HG02623 (cell line): ENCODE measurements at regions not wholly inside any gene's neighbourhood (a gene's known extent, or its start where the extent isn't known, plus 50 kb on each side); places are given as distances from the start of the nearest gene placed in this dataset.
"Not testable (repeated sequence)": the region's sequence is repeated elsewhere in the genome, so short reads cannot be mapped to it uniquely, and the experiment has no call there.

Source experiments
- ATAC-seq: cut with Tn5 transposase; IDR thresholded peaks from one replicate; pipeline ENCODE4 v1.9.1; 2021; ENCODE audit warnings: moderate library complexity; ENCODE audit not compliant: unreplicated experiment

- no peak for ATAC-seq
These were observed 254.0 kb upstream of the DMRT1 start for GRCh38 chr9:587527-587926.

GRCh38 chr9:588981-589380, 252.5 kb upstream of the DMRT1 start:
- no peak for ATAC-seq

- ATAC-seq = no peak
These were observed 251.8 kb upstream of the DMRT1 start for GRCh38 chr9:589723-590122.

GRCh38 chr9:591292-591691, 250.2 kb upstream of the DMRT1 start:
- no peak for ATAC-seq

- ATAC-seq = no peak
These were observed 249.3 kb upstream of the DMRT1 start for GRCh38 chr9:592225-592624.

DNA sequence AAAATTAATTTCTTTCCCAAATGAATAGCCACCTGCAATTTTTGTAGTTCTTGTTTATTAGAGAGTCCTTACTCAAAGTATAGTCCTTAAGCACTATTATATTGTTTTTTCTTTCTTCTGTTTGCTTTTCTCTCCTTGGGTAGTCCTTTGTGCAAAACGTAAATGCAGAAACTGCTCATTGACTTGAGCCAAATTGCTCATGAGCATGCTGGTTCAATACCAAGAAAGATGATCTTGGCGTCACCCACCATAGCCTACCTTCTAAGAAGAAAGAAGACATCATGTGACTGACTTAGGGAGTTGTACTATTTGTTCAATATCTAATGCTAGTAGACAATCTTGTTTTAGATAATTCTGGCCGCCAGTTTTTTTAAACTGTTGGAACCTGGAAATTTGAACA, 248.8 kb upstream of the DMRT1 start:
- no peak for ATAC-seq

DNA sequence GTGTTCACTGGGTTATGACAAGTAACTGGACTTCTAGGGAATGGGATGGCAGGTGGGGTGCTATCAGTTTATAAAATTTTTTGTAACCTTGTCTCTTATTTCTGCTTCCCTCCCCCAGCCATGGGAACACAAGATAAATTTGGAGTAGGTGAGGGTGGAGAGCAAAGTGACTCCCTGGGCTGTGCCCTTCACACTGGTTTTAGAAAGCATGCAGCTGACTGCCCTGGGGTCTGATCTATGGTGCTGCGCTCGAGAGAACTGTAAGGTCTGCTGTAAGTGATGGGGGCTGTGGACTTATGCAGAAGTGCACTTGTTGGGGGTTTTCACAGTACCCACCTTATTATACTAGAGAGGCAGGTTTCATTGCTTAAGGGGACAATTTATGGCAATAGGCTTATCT, 247.7 kb upstream of the DMRT1 start:
- no peak for ATAC-seq

- ATAC-seq = no peak
These were observed 244.8 kb upstream of the DMRT1 start for GRCh38 chr9:596703-597102.

- ATAC-seq = no peak
These were observed 241.5 kb upstream of the DMRT1 start for GRCh38 chr9:600006-600405.

DNA sequence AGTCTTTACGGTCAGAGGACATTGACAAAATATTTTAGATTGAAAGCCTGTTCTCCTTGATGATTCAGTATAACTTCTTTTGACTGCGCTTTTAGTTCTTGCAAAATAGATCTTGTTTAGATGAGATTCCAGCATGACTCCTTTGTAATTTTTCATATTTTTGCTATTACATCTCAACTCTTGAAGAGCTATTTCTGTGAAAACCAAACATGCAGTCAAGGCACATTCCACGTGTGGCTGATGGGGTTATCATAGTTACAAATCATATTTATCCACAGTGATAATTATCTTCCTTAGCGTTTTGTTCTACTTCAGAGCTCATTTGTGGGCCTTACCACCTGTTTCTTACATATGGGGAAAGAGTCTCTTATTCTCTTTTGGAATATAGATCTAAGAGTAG, 238.8 kb upstream of the DMRT1 start:
- ATAC-seq = no peak

GRCh38 chr9:603126-603525, 238.4 kb upstream of the DMRT1 start:
- no peak for ATAC-seq

DNA sequence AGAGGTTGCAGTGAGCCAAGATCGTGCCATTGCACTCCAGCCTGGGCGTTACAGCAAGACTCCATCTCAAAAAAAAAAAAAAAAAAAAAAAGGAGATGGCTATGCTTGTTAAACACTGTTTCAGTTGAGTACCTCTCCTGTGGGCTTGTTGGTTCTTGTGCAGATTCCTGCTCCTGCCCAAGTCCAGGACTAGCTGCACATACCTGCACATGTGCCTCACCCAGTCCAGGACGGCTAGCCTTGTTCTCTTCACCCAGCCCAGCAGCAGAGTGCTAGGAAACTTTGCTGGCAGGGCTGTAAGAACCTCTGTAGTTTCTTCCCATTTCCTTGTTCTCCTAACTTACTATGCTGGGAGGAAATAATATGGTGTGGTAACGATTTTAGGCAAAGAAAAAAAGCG, 234.1 kb upstream of the DMRT1 start:
- ATAC-seq = no peak

- peak; percentile 88 for ATAC-seq
These were observed 227.6 kb upstream of the DMRT1 start for GRCh38 chr9:613771-614347.

- ATAC-seq = no peak
These were observed 227.1 kb upstream of the DMRT1 start for GRCh38 chr9:614431-614830.

DNA sequence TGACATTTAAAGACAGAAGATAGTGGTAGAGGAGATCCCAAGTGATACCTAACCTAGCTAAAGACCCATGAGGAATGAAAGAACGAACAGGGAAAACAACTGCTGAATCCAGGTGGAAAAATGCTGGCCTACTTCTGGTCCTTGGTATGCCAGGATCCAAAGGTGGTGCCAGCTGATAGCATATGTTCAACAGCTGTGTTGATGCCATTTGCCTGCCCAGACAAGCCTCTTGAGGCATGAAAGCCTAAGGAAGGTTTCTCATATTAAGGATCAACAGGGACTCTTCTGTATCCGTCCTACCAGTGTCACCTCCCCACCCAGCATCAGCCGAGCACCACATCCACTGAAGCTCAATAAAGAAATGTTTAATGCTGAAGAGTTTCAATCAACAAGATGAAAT, 225.7 kb upstream of the DMRT1 start:
- no peak for ATAC-seq

DNA sequence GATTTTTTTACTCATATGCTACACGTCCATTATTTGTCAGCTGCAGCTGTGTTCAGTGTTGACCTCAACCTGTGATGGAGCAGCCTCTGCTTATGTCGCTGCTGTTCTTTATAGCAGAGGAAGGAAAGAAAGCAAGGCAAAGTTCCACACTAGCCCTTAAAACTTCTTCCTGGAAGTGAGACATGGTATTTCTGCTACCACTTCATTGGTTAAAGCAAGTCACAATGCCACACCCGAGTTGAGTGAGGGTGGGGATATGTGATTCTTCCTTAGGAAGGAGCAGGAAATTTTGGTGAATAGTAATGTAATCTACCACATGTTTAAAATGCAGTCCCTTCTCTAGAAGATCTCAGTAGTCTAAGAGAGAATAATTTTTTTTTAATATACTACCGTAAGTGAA, 224.8 kb upstream of the DMRT1 start:
- ATAC-seq = no peak

DNA sequence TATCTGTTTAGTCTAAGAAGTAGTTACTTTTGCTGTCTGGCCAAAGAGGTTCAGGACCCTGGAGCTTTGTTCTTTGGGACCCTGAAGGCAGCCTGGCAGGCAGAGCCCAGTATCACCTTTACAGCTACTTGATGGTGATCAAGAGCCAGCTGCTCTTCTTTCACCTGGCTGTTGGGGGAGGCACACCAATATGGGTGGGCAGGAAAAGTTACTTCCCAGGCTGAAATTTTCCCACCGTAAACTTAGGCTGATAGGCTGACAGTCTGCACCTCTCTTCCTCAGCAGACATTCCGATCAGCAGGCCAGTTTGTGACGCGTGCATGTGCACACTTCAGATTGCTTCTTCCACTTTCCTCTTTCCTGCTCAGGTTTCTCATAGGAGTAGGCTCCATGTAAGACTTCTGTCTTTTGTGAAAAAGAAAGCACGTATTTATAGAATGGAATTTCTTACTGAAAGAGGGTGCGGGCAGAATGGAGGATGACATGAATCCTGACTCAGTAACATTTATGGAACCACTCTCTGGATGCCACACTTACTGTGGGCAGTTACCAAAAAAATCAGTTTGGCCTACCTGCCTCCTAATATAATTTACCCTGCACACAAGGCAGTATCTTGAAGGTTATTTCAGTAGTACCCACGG, 223.9 kb upstream of the DMRT1 start:
- no peak for ATAC-seq

GRCh38 chr9:618478-618877, 223.0 kb upstream of the DMRT1 start:
- no peak for ATAC-seq

- no peak for ATAC-seq
These were observed 220.2 kb upstream of the DMRT1 start for GRCh38 chr9:621201-621855.

GRCh38 chr9:624935-625500, 216.5 kb upstream of the DMRT1 start:
- no peak for ATAC-seq

DNA sequence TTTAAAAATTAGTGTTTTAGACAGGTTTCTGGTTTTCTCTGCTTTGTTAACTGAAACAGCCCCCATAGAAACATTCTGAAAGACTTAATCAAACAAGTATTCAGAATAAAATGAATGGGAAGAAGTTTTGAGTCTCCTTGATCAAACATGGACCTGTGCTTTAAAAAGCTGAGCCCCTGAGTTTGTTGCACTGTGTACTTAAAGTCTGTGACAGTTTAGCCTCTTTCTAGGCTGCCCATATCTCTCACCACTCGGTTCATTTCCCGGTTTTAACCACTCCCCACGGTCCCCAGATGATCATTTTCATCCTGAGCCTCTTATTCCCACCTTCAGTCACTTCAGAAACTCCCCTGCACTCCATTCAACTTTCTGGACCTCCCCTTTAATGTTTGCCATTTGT, 215.9 kb upstream of the DMRT1 start:
- ATAC-seq = no peak

DNA sequence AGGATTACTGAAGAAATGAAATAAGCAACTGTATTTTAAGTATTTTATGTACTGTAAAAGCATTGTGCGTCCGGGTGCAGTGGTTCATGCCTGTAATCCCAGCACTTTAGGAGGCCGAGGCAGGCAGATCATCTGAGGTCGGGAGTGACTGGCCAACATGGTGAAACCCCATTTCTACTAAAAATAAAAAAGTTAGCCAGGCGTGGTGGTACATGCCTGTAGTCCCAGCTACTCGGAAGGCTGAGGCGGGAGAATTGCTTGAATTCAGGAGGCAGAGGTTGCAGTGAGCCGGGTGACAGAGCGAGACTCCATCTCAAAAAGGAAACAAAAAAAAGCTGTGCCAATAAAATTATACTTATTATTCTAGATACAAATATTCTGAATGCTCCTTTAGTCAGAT, 215.4 kb upstream of the DMRT1 start:
- ATAC-seq = not testable (repeated sequence)
